ENCODE measurements at regions not wholly inside any gene's neighbourhood (a gene's known extent, or its start where the extent isn't known, plus 50 kb on each side); places are given as distances from the start of the nearest gene placed in this dataset.

GRCh38 chr16:13770436-13770835 lies 149.5 kb upstream of the ERCC4 start:
- no peak for TF ChIP-seq CTCF (IDR thresholded peaks at IDR 0.05)

GRCh38 chr16:13772782-13773181 lies 147.2 kb upstream of the ERCC4 start:
- no peak for TF ChIP-seq CTCF (IDR thresholded peaks at IDR 0.05)

- no peak for TF ChIP-seq CTCF (IDR thresholded peaks at IDR 0.05)
Observed at GRCh38 chr16:13779676-13780075, 140.3 kb upstream of the ERCC4 start.

GRCh38 chr16:13780406-13781168 lies 139.4 kb upstream of the ERCC4 start:
- TF ChIP-seq CTCF (IDR thresholded peaks at IDR 0.05) = no peak

GRCh38 chr16:13781169-13781564 lies 138.8 kb upstream of the ERCC4 start:
- no peak for TF ChIP-seq CTCF (IDR thresholded peaks at IDR 0.05)

GRCh38 chr16:13781575-13782338 lies 138.2 kb upstream of the ERCC4 start:
- no peak for TF ChIP-seq CTCF (IDR thresholded peaks at IDR 0.05)

- no peak for TF ChIP-seq CTCF (IDR thresholded peaks at IDR 0.05)
Observed at GRCh38 chr16:13791095-13791494, 128.9 kb upstream of the ERCC4 start.

All from LNCAP (cell line).